Activated B cell treated with CpG ODN at 0.5 μM for 24 hours (primary cell): ENCODE measurements at regions not wholly inside any gene's neighbourhood (a gene's known extent, or its start where the extent isn't known, plus 50 kb on each side); places are given as distances from the start of the nearest gene placed in this dataset.

Source experiments
- ATAC-seq: fragments of 200-7000 bp; cut with Tn5 transposase; one replicate; pipeline ENCODE4 v1.10.0; 2021; ENCODE audit warnings: low read depth, mild to moderate bottlenecking, moderate library complexity
- CTCF ChIA-PET: fragments of 350-600 bp; sonication (Branson Sonifier 250); formaldehyde crosslinking; loops from one replicate; lab custom pipeline; 2021; ENCODE audit warnings: antibody characterized with exemption; lab: Charles Lee
- POLR2A ChIA-PET: fragments of 350-600 bp; sonication (Branson Sonifier 250); formaldehyde crosslinking; loops from one replicate; lab custom pipeline; 2021; ENCODE audit warnings: antibody characterized with exemption; lab: Charles Lee
- DNase-seq: peaks from one replicate; pipeline ENCODE4 v3.0.0; 2022
- H3K27ac Mint-ChIP-seq: one replicate; pipeline ENCODE4 v1.8.0; 2020; ENCODE audit warnings: mixed read lengths
- H3K27me3 Mint-ChIP-seq: one replicate; pipeline ENCODE4 v1.8.0; 2021; ENCODE audit warnings: mixed read lengths
- H3K36me3 Mint-ChIP-seq: one replicate; pipeline ENCODE4 v1.8.0; 2021; ENCODE audit warnings: low read depth, mixed read lengths
- H3K4me1 Mint-ChIP-seq: one replicate; pipeline ENCODE4 v1.8.0; 2021; ENCODE audit warnings: mixed read lengths
- H3K4me3 Mint-ChIP-seq: one replicate; pipeline ENCODE4 v1.8.0; 2020; ENCODE audit warnings: mild to moderate bottlenecking, mixed read lengths
- H3K9me3 Mint-ChIP-seq: one replicate; pipeline ENCODE4 v1.8.0; 2020; ENCODE audit warnings: mixed read lengths
- CTCF ChIP-seq: fragments of 200-600 bp; IDR thresholded peaks from one replicate; pipeline ENCODE4 v1.8.0; 2022; ENCODE audit warnings: antibody characterized with exemption, mild to moderate bottlenecking
- intact Hi-C: fragments of 100-400 bp; cut with micrococcal nuclease; formaldehyde crosslinking; loops from one replicate; pipeline ENCODE4 v1.15.1; 2024

GRCh38 chr18:25457126-25457525 is 105.2 kb upstream of the ZNF521 start:
- intact Hi-C loops: no loop called here
- TF ChIP-seq CTCF: no peak
- Mint-ChIP-seq H3K9me3 (no peaks in the 10 kb centered on the region), H3K27me3 (no peaks in the 10 kb centered on the region), H3K4me3 (no peak overlapping the region), H3K27ac (no peak overlapping the region), H3K36me3 (no peaks in the 10 kb centered on the region), H3K4me1 (no peaks in the 10 kb centered on the region)
- ChIA-PET POLR2A (no interaction called here), CTCF (no interaction called here)
- DNase-seq (no peak), ATAC-seq (no peak)

- no peaks in the 10 kb centered on the region for H3K4me1 Mint-ChIP-seq
- H3K36me3 Mint-ChIP-seq: no peaks in the 10 kb centered on the region
Measured at GRCh38 chr18:25456334-25457010, 104.5 kb upstream of the ZNF521 start.

GRCh38 chr18:25455646-25456045 is 103.7 kb upstream of the ZNF521 start:
- ChIA-PET CTCF (no interaction called here), POLR2A (no interaction called here)
- H3K4me1 Mint-ChIP-seq: no peaks in the 10 kb centered on the region
- no peak overlapping the region for H3K27ac Mint-ChIP-seq
- H3K36me3 Mint-ChIP-seq: no peaks in the 10 kb centered on the region
- no peak for TF ChIP-seq CTCF
- no peak overlapping the region for H3K4me3 Mint-ChIP-seq
- peaks cover 9% of the 10 kb centered on the region for H3K9me3 Mint-ChIP-seq
- ATAC-seq (no peak), DNase-seq (no peak)
- no peaks in the 10 kb centered on the region for H3K27me3 Mint-ChIP-seq
- intact Hi-C loops: no loop called here

More at GRCh38 chr18:25456334-25457010, 104.5 kb upstream of the ZNF521 start:
- ChIA-PET POLR2A (no interaction called here), CTCF (no interaction called here)
- Mint-ChIP-seq H3K27me3 (no peaks in the 10 kb centered on the region), H3K27ac (no peak overlapping the region), H3K9me3 (peaks cover 4% of the 10 kb centered on the region), H3K4me3 (no peak overlapping the region)
- intact Hi-C loops: no loop called here
- DNase-seq: no peak
- TF ChIP-seq CTCF: no peak
- no peak for ATAC-seq

GRCh38 chr18:25455159-25455558 is 103.2 kb upstream of the ZNF521 start:
- no peaks in the 10 kb centered on the region for H3K36me3 Mint-ChIP-seq
- peaks cover 9% of the 10 kb centered on the region for H3K9me3 Mint-ChIP-seq
- DNase-seq (no peak), ATAC-seq (no peak)
- H3K27ac Mint-ChIP-seq: no peak overlapping the region
- POLR2A ChIA-PET: no interaction called here
- CTCF ChIA-PET: no interaction called here
- intact Hi-C loops: no loop called here
- H3K4me1 Mint-ChIP-seq: no peaks in the 10 kb centered on the region
- H3K4me3 Mint-ChIP-seq: no peak overlapping the region
- H3K27me3 Mint-ChIP-seq: no peaks in the 10 kb centered on the region
- no peak for TF ChIP-seq CTCF

GRCh38 chr18:25454730-25455129 is 102.8 kb upstream of the ZNF521 start:
- Mint-ChIP-seq H3K4me1 (no peaks in the 10 kb centered on the region), H3K9me3 (peaks cover 9% of the 10 kb centered on the region), H3K4me3 (no peak overlapping the region), H3K27me3 (no peaks in the 10 kb centered on the region), H3K27ac (no peak overlapping the region), H3K36me3 (no peaks in the 10 kb centered on the region)
- POLR2A ChIA-PET: no interaction called here
- CTCF ChIA-PET: no interaction called here
- ATAC-seq (no peak), DNase-seq (no peak)
- TF ChIP-seq CTCF: no peak
- intact Hi-C loops: no loop called here
